ENCODE measurements at regions not wholly inside any gene's neighbourhood (a gene's known extent, or its start where the extent isn't known, plus 50 kb on each side); places are given as distances from the start of the nearest gene placed in this dataset.

- TF ChIP-seq CTCF (IDR thresholded peaks at IDR 0.05; ENCODE audit: low read length) (no peak), EZH2 (optimal IDR thresholded peaks at IDR 0.05; ENCODE audit: low read depth, low read length) (no peak)
Measured at GRCh38 chr9:129368444-129368978, 190.4 kb upstream of the IER5L start.

Data from MM.1S (cell line).